ENCODE measurements at regions not wholly inside any gene's neighbourhood (a gene's known extent, or its start where the extent isn't known, plus 50 kb on each side); places are given as distances from the start of the nearest gene placed in this dataset.

DNA sequence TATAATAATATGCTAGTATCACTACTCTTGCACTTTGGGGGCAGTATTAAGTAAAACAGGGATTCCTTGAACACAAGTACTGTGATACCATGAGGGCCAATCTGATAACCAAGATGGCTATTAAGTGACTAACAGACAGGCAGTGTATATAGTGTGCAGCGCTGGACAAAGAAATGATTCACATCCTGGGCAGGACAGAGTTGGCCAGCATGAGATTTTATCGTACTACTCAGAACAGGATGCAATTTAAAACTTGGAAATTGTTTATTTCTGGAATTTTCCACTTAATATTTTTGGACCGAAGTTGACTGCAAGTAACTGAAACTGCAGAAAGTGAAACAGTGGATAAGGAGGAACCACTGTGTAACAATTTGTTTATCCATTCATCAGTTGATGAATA, 74.6 kb downstream of the DNTTIP2 start:
- TF ChIP-seq, protein P1, sequence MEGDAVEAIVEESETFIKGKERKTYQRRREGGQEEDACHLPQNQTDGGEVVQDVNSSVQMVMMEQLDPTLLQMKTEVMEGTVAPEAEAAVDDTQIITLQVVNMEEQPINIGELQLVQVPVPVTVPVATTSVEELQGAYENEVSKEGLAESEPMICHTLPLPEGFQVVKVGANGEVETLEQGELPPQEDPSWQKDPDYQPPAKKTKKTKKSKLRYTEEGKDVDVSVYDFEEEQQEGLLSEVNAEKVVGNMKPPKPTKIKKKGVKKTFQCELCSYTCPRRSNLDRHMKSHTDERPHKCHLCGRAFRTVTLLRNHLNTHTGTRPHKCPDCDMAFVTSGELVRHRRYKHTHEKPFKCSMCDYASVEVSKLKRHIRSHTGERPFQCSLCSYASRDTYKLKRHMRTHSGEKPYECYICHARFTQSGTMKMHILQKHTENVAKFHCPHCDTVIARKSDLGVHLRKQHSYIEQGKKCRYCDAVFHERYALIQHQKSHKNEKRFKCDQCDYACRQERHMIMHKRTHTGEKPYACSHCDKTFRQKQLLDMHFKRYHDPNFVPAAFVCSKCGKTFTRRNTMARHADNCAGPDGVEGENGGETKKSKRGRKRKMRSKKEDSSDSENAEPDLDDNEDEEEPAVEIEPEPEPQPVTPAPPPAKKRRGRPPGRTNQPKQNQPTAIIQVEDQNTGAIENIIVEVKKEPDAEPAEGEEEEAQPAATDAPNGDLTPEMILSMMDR (IDR thresholded peaks at IDR 0.05), result no peak
- TF ChIP-seq POLR2A (IDR thresholded peaks at IDR 0.05), result no peak
